Mesendoderm (in vitro differentiated cells): ENCODE measurements at regions not wholly inside any gene's neighbourhood (a gene's known extent, or its start where the extent isn't known, plus 50 kb on each side); places are given as distances from the start of the nearest gene placed in this dataset.

ENCODE experiments used
- DNase-seq: peaks from one replicate; pipeline ENCODE4 v3.0.0; 2013
- H2AK5ac ChIP-seq: 2 replicates; pipeline ENCODE4 v1.6.1; 2013; ENCODE audit warnings: low read length, inconsistent platforms
- H2BK120ac ChIP-seq: 2 replicates; pipeline ENCODE4 v1.6.1; 2013; ENCODE audit warnings: low read depth, mild to moderate bottlenecking, low read length, moderate library complexity, mixed read lengths
- H2BK15ac ChIP-seq: replicated peaks from 2 replicates; pipeline ENCODE4 v1.6.1; 2013; ENCODE audit warnings: low read depth, mild to moderate bottlenecking, moderate library complexity
- H2BK5ac ChIP-seq: 2 replicates; pipeline ENCODE4 v1.6.1; 2013; ENCODE audit warnings: low read length, inconsistent platforms
- H3K18ac ChIP-seq: 2 replicates; pipeline ENCODE4 v1.6.1; 2013; ENCODE audit warnings: mild to moderate bottlenecking, low read length, mixed read lengths
- H3K23ac ChIP-seq: one replicate; pipeline ENCODE4 v1.6.1; 2013; ENCODE audit warnings: low read length
- H3K27ac ChIP-seq: 2 replicates; pipeline ENCODE4 v1.5.1; 2013; ENCODE audit warnings: low read depth, mild to moderate bottlenecking, inconsistent platforms, low read length, moderate library complexity
- H3K27me3 ChIP-seq: 2 replicates; pipeline ENCODE4 v1.6.1; 2013; ENCODE audit warnings: low read length, control low read depth, mild to moderate bottlenecking, inconsistent platforms; ENCODE audit not compliant: insufficient read depth, poor library complexity
- H3K36me3 ChIP-seq: 2 replicates; pipeline ENCODE4 v1.6.1; 2013; ENCODE audit warnings: low read length, inconsistent platforms; ENCODE audit not compliant: control insufficient read depth, insufficient read depth
- H3K4ac ChIP-seq: one replicate; pipeline ENCODE4 v1.6.1; 2013; ENCODE audit warnings: low read depth, mild to moderate bottlenecking, low read length, moderate library complexity
- H3K4me1 ChIP-seq: 2 replicates; pipeline ENCODE4 v1.6.1; 2013; ENCODE audit warnings: low read depth, low read length, inconsistent platforms; ENCODE audit not compliant: control insufficient read depth
- H3K4me2 ChIP-seq: 2 replicates; pipeline ENCODE4 v1.6.1; 2013; ENCODE audit warnings: low read length
- H3K4me3 ChIP-seq: 2 replicates; pipeline ENCODE4 v1.5.1; 2013; ENCODE audit warnings: mild to moderate bottlenecking, low read length
- H3K56ac ChIP-seq: one replicate; pipeline ENCODE4 v1.6.1; 2013; ENCODE audit warnings: low read length
- H3K79me1 ChIP-seq: 2 replicates; pipeline ENCODE4 v1.6.1; 2013; ENCODE audit warnings: low read length, inconsistent platforms
- H3K79me2 ChIP-seq: 2 replicates; pipeline ENCODE4 v1.6.1; 2013; ENCODE audit warnings: mild to moderate bottlenecking, low read length; ENCODE audit not compliant: control insufficient read depth, insufficient read depth
- H3K9ac ChIP-seq: 2 replicates; pipeline ENCODE4 v1.6.1; 2013; ENCODE audit warnings: low read length, inconsistent platforms
- H4K5ac ChIP-seq: one replicate; pipeline ENCODE4 v1.6.1; 2013; ENCODE audit warnings: low read length
- H4K8ac ChIP-seq: one replicate; pipeline ENCODE4 v1.6.1; 2013; ENCODE audit warnings: low read depth, mild to moderate bottlenecking, control low read depth, low read length, moderate library complexity
- WGBS: extraction: QIAGEN DNeasy Blood & Tissue Kit; methylation state at CpG from one replicate; pipeline ENCODE4 v1.1.7; 2013; ENCODE audit warnings: low lambda C conversion rate, missing lambda C conversion rate; ENCODE audit not compliant: insufficient coverage; ENCODE audit errors: extremely low coverage; 5-methylcytosine and 5-hydroxymethylcytosine counted together

DNA sequence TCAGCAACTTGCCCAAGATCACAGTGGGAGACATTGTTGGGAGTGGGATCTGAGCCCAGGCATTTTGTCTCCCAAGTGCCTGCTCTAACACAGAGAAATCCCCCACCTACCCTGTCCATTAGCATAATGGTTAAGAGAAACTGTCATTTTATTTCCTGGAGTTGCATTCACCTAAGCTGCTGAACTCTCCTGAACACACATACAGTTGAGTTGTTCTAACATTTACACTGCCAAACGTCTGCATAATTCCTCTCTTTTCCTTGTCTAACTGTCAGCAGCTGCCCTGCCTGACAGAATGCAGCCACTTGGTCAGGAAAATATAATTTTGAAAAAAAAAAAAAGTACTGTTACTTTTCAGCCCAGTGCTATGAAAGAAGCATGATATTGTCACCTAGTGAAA is 396.3 kb upstream of the PIK3C3 start:
- H3K9ac ChIP-seq = no peak overlapping the region
- H3K18ac ChIP-seq = no peak overlapping the region
- H2BK5ac ChIP-seq = no peak overlapping the region
- no peaks in the 10 kb centered on the region for H3K36me3 ChIP-seq
- H3K23ac ChIP-seq = no peak overlapping the region
- no peak overlapping the region for H4K5ac ChIP-seq
- H3K27me3 ChIP-seq = no peaks in the 10 kb centered on the region
- no peak for DNase-seq
- no peak overlapping the region for H2BK15ac ChIP-seq
- H2AK5ac ChIP-seq = no peak overlapping the region
- H3K27ac ChIP-seq = no peak overlapping the region
- H3K56ac ChIP-seq = no peak overlapping the region
- no peaks in the 10 kb centered on the region for H3K79me1 ChIP-seq
- no peak overlapping the region for H3K4me2 ChIP-seq
- no CpG with 5 or more reads among the region's 1 CpG for WGBS
- no peak overlapping the region for H4K8ac ChIP-seq
- no peak overlapping the region for H3K4me3 ChIP-seq
- no peaks in the 10 kb centered on the region for H3K79me2 ChIP-seq
- no peaks in the 10 kb centered on the region for H3K4me1 ChIP-seq
- no peak overlapping the region for H3K4ac ChIP-seq
- no peak overlapping the region for H2BK120ac ChIP-seq

GRCh38 chr18:41553716-41554115 is 401.3 kb upstream of the PIK3C3 start:
- H2BK5ac ChIP-seq = no peak overlapping the region
- no peaks in the 10 kb centered on the region for H3K27me3 ChIP-seq
- H3K4me2 ChIP-seq = no peak overlapping the region
- no peaks in the 10 kb centered on the region for H3K79me1 ChIP-seq
- no peaks in the 10 kb centered on the region for H3K4me1 ChIP-seq
- H2BK120ac ChIP-seq = no peak overlapping the region
- DNase-seq = no peak
- no peak overlapping the region for H4K5ac ChIP-seq
- H3K4ac ChIP-seq = no peak overlapping the region
- no CpG with 5 or more reads among the region's 6 CpGs for WGBS
- no peaks in the 10 kb centered on the region for H3K36me3 ChIP-seq
- no peaks in the 10 kb centered on the region for H3K79me2 ChIP-seq
- no peak overlapping the region for H2AK5ac ChIP-seq
- H3K23ac ChIP-seq = no peak overlapping the region
- no peak overlapping the region for H3K9ac ChIP-seq
- no peak overlapping the region for H4K8ac ChIP-seq
- H3K27ac ChIP-seq = no peak overlapping the region
- H2BK15ac ChIP-seq = no peak overlapping the region
- H3K56ac ChIP-seq = no peak overlapping the region
- no peak overlapping the region for H3K18ac ChIP-seq
- H3K4me3 ChIP-seq = no peak overlapping the region

GRCh38 chr18:41548521-41549260 is 406.3 kb upstream of the PIK3C3 start:
- H2BK120ac ChIP-seq = no peak overlapping the region
- no peak overlapping the region for H3K27ac ChIP-seq
- no CpG with 5 or more reads among the region's 9 CpGs for WGBS
- no peak overlapping the region for H3K4ac ChIP-seq
- no peak overlapping the region for H3K9ac ChIP-seq
- H3K4me1 ChIP-seq = no peaks in the 10 kb centered on the region
- no peak overlapping the region for H2BK15ac ChIP-seq
- H3K18ac ChIP-seq = no peak overlapping the region
- no peak overlapping the region for H3K23ac ChIP-seq
- no peak overlapping the region for H2AK5ac ChIP-seq
- H4K8ac ChIP-seq = no peak overlapping the region
- DNase-seq = no peak
- H3K27me3 ChIP-seq = no peaks in the 10 kb centered on the region
- no peaks in the 10 kb centered on the region for H3K79me1 ChIP-seq
- H3K36me3 ChIP-seq = no peaks in the 10 kb centered on the region
- H2BK5ac ChIP-seq = no peak overlapping the region
- H4K5ac ChIP-seq = no peak overlapping the region
- no peaks in the 10 kb centered on the region for H3K79me2 ChIP-seq
- H3K56ac ChIP-seq = no peak overlapping the region
- no peak overlapping the region for H3K4me2 ChIP-seq
- H3K4me3 ChIP-seq = no peak overlapping the region

DNA sequence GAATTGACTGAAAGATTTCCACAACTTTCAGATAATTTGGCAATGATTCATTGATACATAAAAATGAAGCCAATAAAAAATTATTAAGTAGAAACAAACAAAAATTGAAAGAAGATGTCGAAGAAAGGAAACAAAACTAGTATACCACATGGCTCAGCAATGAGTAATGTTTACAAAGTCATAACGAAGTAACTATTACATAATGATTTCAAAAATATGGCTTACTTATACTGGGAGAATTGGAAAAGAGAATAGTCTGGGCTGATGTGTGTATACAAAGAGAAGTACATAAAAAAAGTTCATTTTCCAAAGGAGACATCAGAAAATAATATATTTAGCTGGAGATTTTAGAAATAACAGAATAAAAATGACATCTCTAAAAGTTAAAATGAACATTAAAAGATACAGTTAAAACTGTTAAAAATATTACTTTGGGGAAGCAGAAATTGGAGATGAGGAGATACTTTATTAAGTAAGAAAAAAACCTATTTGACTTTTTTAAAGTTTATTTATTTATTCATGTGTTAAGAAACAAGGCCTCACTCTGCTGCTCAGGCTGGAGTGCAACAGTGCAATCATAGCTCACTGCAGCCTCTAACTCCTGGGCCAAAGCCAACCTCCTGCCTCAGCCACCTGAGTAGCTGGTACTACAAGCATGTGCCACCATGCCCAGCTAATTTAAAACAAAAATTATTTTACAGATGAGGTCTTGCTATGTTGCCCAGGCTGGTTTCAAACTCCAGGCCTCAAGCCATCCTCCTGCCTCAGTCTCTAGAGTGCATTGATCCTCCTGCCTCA is 409.7 kb upstream of the PIK3C3 start:
- Histone ChIP-seq H3K9ac (no peak overlapping the region), H3K27me3 (no peaks in the 10 kb centered on the region), H3K4me1 (no peaks in the 10 kb centered on the region), H4K8ac (no peak overlapping the region), H3K27ac (no peak overlapping the region), H3K4me2 (no peak overlapping the region), H2BK5ac (no peak overlapping the region), H3K79me1 (no peaks in the 10 kb centered on the region), H2BK120ac (no peak overlapping the region), H3K23ac (no peak overlapping the region), H3K18ac (no peak overlapping the region), H2AK5ac (no peak overlapping the region), H3K36me3 (no peaks in the 10 kb centered on the region), H2BK15ac (no peak overlapping the region), H4K5ac (no peak overlapping the region), H3K56ac (no peak overlapping the region), H3K79me2 (no peaks in the 10 kb centered on the region), H3K4ac (no peak overlapping the region), H3K4me3 (no peak overlapping the region)
- no peak for DNase-seq
- WGBS = no CpG with 5 or more reads among the region's 2 CpGs

- Histone ChIP-seq H2BK120ac (no peak overlapping the region), H2AK5ac (no peak overlapping the region), H3K79me2 (no peaks in the 10 kb centered on the region), H3K79me1 (no peaks in the 10 kb centered on the region), H2BK15ac (no peak overlapping the region), H3K9ac (no peak overlapping the region), H3K27ac (no peak overlapping the region), H3K4ac (no peak overlapping the region), H4K8ac (no peak overlapping the region), H3K56ac (no peak overlapping the region), H3K4me2 (no peak overlapping the region), H3K4me1 (no peaks in the 10 kb centered on the region), H3K36me3 (no peaks in the 10 kb centered on the region), H3K23ac (no peak overlapping the region), H3K18ac (no peak overlapping the region), H3K4me3 (no peak overlapping the region), H4K5ac (no peak overlapping the region), H3K27me3 (no peaks in the 10 kb centered on the region), H2BK5ac (no peak overlapping the region)
- no CpG with 5 or more reads among the region's 1 CpG for WGBS
- no peak for DNase-seq
These were observed 411.2 kb upstream of the PIK3C3 start for GRCh38 chr18:41543815-41544214.
